Inferior parietal cortex (tissue), 1 donor: ENCODE measurements at regions not wholly inside any gene's neighbourhood (a gene's known extent, or its start where the extent isn't known, plus 50 kb on each side); places are given as distances from the start of the nearest gene placed in this dataset.

Experiments used
- DNase-seq: peaks from one replicate; pipeline ENCODE4 v3.0.0-alpha.2; 2016; ENCODE audit errors: extremely low spot score

- no peak for DNase-seq
Measured at GRCh38 chr1:193740762-193741161, 554.3 kb upstream of the B3GALT2 start.

GRCh38 chr1:193736507-193736906 is 550.1 kb upstream of the B3GALT2 start:
- no peak for DNase-seq

DNA sequence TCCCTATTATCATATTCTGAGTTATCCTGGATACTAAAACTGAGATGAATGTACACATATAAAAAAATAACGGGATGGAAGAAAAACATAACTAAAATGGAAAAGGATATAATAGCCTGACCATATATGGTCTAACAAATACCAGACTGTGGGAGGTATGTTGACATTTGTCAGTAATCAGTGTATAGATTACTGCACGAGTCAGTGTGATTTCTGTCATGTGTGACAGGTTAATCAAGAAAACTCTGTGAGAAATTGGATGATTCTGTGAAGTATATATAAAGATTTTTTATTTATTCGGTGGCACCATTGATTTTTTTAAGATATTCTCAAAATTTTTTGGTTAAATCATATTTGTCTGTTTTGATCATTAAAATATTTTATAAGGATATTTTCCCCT is 547.3 kb upstream of the B3GALT2 start:
- no peak for DNase-seq

- DNase-seq, result no peak
Measured at GRCh38 chr1:193730017-193730416, 543.6 kb upstream of the B3GALT2 start.

DNA sequence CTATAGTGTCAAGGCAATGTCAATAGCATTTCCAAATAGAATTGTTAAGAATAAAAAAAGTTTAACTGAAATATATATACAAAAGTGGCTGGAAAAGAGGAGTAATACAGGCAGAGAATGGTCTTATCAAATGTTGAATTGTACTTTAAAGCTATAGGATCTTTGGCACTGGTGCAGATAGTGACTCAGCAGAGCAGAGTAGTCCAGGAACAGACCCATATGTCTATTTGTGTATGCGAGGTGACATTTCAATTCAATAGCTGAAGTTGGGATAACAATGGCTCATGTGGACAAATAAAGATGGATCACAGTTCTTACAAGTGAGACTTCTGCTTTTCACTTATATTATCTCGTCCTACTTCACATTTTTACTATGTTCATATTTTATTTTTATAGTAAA is 543.0 kb upstream of the B3GALT2 start:
- peak; percentile 9 for DNase-seq

DNA sequence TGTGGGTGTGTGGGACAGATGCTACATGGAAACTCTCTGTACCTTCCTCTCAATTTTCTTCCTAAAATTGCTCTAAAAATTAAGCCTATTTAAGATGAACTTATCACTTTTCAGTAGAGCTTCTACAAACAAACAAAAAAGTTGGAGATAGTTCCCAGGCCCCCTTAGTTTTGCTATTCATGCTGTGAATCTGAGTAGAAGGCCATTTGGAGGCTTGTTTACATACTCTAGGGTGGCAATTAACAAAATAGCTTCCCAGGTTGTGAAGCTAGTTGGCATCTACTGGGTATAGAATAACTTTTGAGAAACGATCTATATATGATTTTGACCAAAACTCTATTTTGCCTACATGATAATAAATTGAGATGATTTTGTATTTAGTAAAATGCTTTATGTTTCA is 541.4 kb upstream of the B3GALT2 start:
- no peak for DNase-seq

DNA sequence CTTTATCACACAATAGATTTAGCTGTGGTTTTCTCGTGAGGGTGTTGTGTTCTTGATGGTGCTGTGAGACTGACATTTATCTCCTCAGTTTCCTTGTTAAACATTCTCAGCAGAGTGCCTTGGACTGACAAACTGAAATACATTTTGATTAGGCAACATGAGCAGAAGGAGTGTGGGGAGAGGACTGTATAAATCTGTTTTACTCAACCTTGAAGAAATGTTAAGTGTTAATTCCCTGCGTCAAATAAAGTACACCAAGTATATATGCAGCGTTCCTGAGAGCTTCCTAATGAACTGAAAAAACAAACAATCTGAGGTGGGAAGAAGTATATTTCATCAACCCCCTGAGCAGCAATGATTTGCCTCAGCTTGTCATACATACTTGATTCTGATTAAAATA is 540.3 kb upstream of the B3GALT2 start:
- no peak for DNase-seq

DNA sequence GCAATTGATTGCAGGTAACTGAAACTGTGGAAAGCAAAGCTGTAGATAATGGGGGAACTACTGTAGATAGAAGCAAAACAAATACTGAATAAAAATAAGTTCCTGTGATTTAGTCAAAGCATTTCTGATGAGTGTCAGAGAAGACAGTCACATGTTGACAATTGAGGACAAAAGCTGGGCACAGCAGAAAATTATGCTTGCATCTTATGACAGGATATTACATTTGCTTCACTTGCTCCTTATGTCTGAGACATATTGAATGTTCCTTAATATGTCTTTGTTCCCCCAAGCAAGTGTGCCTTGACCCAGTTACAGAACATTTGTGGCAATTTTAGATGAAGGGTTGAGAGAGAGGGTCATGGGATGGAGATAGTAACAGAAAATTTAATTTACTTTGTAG is 526.0 kb upstream of the B3GALT2 start:
- DNase-seq, result no peak

DNA sequence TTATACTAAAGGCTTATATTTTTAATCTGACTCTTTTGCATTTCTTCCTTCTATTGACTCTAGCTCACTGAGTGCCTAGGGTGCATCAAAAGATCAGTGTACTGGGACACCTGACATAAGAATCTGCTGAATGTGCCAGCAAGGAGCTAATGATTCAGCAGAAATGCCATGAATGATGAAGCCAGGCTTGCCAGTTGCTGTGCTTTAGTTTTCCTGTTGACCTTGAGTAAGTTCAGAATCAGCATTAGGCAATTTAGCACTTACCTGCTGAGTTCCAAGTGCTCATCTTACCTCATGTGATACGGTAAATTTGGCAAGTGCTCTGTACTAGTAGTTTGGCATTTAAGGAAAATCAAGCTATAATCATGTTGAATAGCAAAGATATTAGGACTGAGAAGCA is 523.2 kb upstream of the B3GALT2 start:
- no peak for DNase-seq

DNA sequence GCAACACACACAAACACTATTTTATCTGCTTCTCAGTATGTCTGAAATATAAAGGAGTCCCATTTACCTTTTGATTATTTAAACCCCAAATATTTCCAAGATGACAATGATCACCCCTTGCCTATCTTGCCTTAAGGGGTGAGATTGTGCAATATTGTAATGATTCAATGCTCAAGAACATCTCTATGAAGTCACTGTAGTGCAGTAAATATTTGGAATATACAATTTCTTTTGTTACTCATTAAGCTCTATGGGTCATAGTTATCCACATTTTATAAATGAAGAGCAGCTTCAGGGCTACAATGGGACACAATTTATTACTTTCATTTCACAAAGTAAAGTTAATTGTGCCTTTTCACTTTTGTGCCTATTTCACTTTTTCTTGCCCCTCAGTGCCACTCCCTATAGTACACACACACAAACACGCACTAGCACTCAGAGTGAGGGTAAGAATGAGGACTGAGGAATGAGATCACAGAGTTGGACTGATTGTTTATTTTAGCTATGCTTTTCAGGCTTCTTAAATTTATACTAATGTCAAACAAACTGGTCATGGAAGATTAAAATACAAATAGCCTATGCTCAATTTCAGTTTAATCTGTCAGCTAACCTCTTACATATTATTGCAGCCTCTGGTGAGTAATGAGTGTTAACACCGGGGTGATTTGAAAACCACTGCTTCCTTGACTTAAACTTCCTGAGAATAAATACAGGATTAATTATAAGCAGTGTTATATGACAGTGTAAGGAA is 521.0 kb upstream of the B3GALT2 start:
- no peak for DNase-seq

DNA sequence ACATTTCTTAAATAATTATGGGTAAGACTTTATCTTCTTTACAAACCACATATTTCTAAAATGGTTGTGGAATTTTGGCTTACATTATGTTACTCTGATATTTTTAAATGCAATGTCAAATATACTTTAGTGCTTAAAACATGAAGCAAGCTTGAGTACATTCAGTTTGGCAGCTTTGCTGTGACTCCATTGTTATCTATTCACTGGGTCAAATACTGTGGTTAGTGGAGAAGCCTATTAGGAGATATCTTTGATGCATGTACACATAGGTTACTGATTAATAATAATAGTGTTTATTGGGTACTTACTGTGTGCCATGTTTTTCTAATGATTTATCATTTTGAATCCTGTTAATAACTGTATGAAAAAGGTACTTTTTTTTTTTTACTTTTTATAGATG is 520.4 kb upstream of the B3GALT2 start:
- DNase-seq, result no peak

GRCh38 chr1:193705554-193705981 is 519.2 kb upstream of the B3GALT2 start:
- no peak for DNase-seq

DNA sequence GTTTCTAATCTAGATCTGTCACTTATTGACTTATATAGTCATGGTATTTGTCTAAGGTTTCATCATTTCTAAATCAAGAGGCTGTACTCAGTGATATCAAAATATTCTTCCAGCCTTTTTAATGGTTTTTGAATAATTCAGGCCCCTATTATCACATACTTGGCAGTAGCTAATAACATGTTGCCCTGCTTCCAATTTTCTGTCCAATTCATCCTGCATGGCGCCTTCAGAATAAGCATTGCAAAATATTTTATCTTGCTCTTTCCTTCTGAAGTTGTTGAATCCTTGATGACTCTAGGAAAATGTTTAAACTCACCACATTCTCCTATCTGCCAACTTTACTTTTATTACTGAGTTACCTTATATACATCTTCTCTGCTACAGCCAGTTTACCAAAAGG is 517.2 kb upstream of the B3GALT2 start:
- DNase-seq, result no peak

- no peak for DNase-seq
Measured at GRCh38 chr1:193703121-193703520, 516.7 kb upstream of the B3GALT2 start.

DNA sequence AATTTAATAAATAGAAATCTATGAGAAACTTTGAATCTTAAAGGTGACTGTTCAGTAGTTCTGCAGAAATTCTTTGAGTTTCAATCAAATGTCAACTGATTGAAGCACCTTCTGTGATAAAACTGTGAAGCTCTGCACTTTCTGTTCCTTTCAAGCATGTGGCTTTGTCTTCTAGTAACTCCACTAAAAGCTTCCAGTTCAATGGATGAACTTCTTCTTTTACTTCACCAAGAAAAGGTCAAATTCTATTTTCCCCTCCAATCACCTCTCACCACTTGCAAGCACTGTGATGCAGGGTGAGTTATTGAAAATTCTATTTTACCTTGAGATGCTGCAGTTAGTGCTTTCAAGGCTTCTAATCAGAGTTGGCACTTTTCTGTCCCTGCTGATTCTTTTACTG is 515.3 kb upstream of the B3GALT2 start:
- no peak for DNase-seq

DNA sequence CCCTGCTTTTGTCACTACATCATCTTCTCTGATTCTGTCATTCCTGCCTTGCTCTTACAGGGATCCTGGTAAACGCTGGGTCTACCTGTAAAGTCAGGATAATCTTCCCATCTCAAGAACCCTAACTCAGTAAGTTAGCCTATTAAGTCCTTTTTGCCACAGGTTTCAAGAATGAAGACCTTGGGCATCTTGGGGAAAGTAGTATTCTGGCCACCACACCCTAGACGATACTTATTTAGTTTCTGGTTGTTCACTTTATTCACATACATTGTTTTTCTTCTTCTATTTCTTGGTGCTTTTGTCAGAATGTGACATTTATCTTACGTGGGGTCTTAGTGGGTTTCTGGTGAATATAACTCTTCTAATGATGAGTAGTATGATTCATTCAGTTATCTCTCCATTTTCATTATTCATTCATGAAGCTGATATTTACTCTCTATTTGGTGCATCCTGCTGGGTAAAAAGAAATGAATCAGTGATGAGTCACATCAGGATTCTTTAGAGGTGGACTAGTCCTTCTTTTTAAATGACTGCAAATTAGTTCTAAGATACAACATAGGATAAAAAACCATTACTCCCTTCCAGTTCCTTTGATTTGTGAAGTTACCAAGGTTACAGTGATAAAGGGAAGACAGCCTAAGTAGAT is 514.4 kb upstream of the B3GALT2 start:
- DNase-seq, result no peak

GRCh38 chr1:193699261-193699660 is 512.8 kb upstream of the B3GALT2 start:
- no peak for DNase-seq

- no peak for DNase-seq
Measured at GRCh38 chr1:193697776-193698175, 511.4 kb upstream of the B3GALT2 start.

DNA sequence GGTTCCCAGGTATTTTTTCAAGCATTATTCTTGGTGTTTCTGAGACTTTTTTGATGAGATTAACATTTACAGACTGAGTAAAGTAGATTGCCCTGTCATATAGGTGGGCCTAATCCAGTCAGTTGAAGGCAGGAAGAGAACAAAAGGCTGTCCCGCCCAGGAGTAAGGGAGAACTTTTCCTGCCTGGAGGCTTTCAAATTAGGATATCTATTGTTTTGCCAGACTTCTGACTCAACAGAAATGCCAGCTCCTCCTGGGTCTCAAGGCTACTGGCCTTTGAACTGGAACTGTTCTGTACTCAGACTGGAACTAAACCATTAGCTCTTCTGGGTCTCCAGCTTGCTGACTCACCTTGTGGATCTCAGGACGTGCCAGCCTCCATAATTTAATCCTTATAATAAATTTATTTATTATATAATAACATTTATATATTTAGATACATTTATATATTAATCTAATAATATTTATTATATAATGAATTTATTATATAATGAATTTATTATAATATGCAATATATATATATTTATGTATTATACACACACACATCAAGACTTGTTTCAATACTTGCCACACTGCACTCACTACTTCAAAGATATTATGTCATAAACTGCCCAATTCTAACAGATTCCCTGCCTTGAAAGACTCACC is 510.8 kb upstream of the B3GALT2 start:
- no peak for DNase-seq

DNA sequence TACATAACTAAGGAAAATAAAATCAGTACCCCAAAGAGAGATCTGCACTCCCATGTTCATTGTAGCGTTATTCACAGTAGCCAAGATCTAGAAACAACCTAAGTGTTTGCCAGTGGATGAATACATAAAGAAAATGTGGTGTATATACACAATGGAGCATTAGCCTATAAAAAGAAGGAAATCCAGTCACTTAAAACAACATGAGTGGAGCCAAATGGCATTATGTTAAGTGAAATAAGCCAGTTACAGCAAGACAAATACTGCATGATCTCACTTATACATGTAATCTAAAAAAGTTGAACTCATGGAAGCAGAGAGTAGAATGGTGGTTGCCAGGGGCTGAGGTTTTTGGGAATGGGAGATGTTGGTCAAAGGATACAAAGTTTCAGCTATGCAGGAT is 508.3 kb upstream of the B3GALT2 start:
- DNase-seq, result no peak

GRCh38 chr1:193685986-193686385 is 499.6 kb upstream of the B3GALT2 start:
- no peak for DNase-seq

DNA sequence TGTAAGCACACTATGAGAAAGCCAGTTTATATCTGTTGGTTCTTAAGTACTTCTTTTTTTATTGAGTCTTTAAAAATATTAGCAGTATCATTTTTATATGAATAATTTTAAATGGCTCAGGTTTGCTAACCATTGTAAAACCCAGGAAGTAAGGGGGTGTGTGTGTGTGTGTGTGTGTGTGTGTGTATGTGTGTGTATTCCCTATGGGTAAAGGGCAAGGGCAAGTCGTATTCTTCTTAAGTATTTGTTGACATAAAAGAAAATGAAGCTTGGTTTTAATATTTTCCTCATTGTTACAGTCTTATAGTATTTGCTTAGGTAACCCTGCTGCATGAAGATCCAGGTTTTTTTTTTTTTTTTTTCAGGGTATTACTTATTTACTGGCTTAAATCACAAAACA is 495.0 kb upstream of the B3GALT2 start:
- DNase-seq, result no peak

GRCh38 chr1:193680924-193681316 is 494.5 kb upstream of the B3GALT2 start:
- no peak for DNase-seq
